Smooth muscle cell (in vitro differentiated cells): ENCODE measurements at regions not wholly inside any gene's neighbourhood (a gene's known extent, or its start where the extent isn't known, plus 50 kb on each side); places are given as distances from the start of the nearest gene placed in this dataset.

Experiments
- DNase-seq: peaks from one replicate; lab custom pipeline; 2025; ENCODE audit not compliant: unreplicated experiment; lab: John Stamatoyannopoulos, UW
- H2AFZ ChIP-seq: fragments of 200-600 bp; sonication (generic); 2 replicates; pipeline ENCODE4 v1.6.0; 2016; ENCODE audit warnings: antibody characterized with exemption, low read depth, mild to moderate bottlenecking
- H3F3A ChIP-seq: fragments of 200-600 bp; sonication (generic); 2 replicates; pipeline ENCODE4 v1.6.0; 2017; ENCODE audit warnings: antibody characterized with exemption, low read depth
- H3K27ac ChIP-seq: fragments of 200-600 bp; sonication (generic); 2 replicates; pipeline ENCODE4 v1.5.1; 2016; ENCODE audit warnings: low read depth, mild to moderate bottlenecking
- H3K27me3 ChIP-seq: fragments of 200-600 bp; sonication (generic); 2 replicates; pipeline ENCODE4 v1.6.1; 2016; ENCODE audit warnings: low read depth, mild to moderate bottlenecking
- H3K36me3 ChIP-seq: fragments of 200-600 bp; sonication (generic); 2 replicates; pipeline ENCODE4 v1.5.1; 2016; ENCODE audit warnings: low read depth
- H3K4me1 ChIP-seq: fragments of 200-600 bp; sonication (generic); 2 replicates; pipeline ENCODE4 v1.5.1; 2016; ENCODE audit warnings: low read depth
- H3K4me2 ChIP-seq: fragments of 200-600 bp; sonication (generic); 2 replicates; pipeline ENCODE4 v1.6.0; 2016; ENCODE audit warnings: mild to moderate bottlenecking
- H3K4me3 ChIP-seq: fragments of 200-600 bp; sonication (generic); 2 replicates; pipeline ENCODE4 v1.5.1; 2016; ENCODE audit warnings: mild to moderate bottlenecking
- H3K79me2 ChIP-seq: fragments of 200-600 bp; sonication (generic); 2 replicates; pipeline ENCODE4 v1.6.0; 2016; ENCODE audit warnings: low read depth, mild to moderate bottlenecking
- H3K9ac ChIP-seq: fragments of 200-600 bp; sonication (generic); 2 replicates; pipeline ENCODE4 v1.6.0; 2016; ENCODE audit warnings: low read depth
- H3K9me3 ChIP-seq: fragments of 200-600 bp; sonication (generic); replicated peaks from 2 replicates; pipeline ENCODE4 v1.5.1; 2016; ENCODE audit warnings: low read depth
- H4K20me1 ChIP-seq: fragments of 200-600 bp; sonication (generic); 2 replicates; pipeline ENCODE4 v1.6.0; 2016; ENCODE audit warnings: low read depth
- CTCF ChIP-seq: fragments of 200-600 bp; sonication (generic); IDR thresholded peaks from 2 replicates; pipeline ENCODE4 v1.5.1; 2017; ENCODE audit warnings: borderline replicate concordance, mild to moderate bottlenecking, antibody characterized with exemption; ENCODE audit not compliant: insufficient read depth, poor library complexity, severe bottlenecking
- WGBS: methylation state at CpG from one replicate; pipeline ENCODE4 v1.1.7; 2016; ENCODE audit warnings: low lambda C conversion rate; 5-methylcytosine and 5-hydroxymethylcytosine counted together

GRCh38 chr2:3951131-3951954, 248.0 kb downstream of the DCDC2C start:
- DNase-seq: no peak
- no peaks in the 10 kb centered on the region for H3K4me1 ChIP-seq
- 88% methylated on average over 11 of the region's 11 CpGs for WGBS

GRCh38 chr2:3952866-3953516, 249.6 kb downstream of the DCDC2C start:
- 78% methylated on average over 12 of the region's 12 CpGs for WGBS

More at GRCh38 chr2:3951131-3951954, 248.0 kb downstream of the DCDC2C start:
- H3F3A ChIP-seq: no peaks in the 10 kb centered on the region
- H4K20me1 ChIP-seq: no peaks in the 10 kb centered on the region
- H2AFZ ChIP-seq: no peak overlapping the region
- H3K36me3 ChIP-seq: no peaks in the 10 kb centered on the region
- H3K79me2 ChIP-seq: no peaks in the 10 kb centered on the region
- H3K9me3 ChIP-seq: no peaks in the 10 kb centered on the region
- no peak for TF ChIP-seq CTCF
- H3K9ac ChIP-seq: no peak overlapping the region
- H3K27ac ChIP-seq: no peak overlapping the region
- H3K4me3 ChIP-seq: no peak overlapping the region
- H3K27me3 ChIP-seq: no peaks in the 10 kb centered on the region
- no peak overlapping the region for H3K4me2 ChIP-seq

GRCh38 chr2:3954261-3954660, 250.9 kb downstream of the DCDC2C start:
- Histone ChIP-seq H3K27ac (no peak overlapping the region), H3K36me3 (no peaks in the 10 kb centered on the region), H3K9me3 (no peaks in the 10 kb centered on the region), H3K4me2 (no peak overlapping the region), H3K9ac (no peak overlapping the region), H2AFZ (no peak overlapping the region), H4K20me1 (no peaks in the 10 kb centered on the region), H3K4me1 (no peaks in the 10 kb centered on the region), H3K79me2 (no peaks in the 10 kb centered on the region), H3K27me3 (no peaks in the 10 kb centered on the region), H3K4me3 (no peak overlapping the region), H3F3A (no peaks in the 10 kb centered on the region)
- no peak for DNase-seq
- WGBS: 81% methylated on average over 5 of the region's 5 CpGs
- no peak for TF ChIP-seq CTCF

More at GRCh38 chr2:3952866-3953516, 249.6 kb downstream of the DCDC2C start:
- H3K79me2 ChIP-seq: no peaks in the 10 kb centered on the region
- H3K4me2 ChIP-seq: no peak overlapping the region
- H3F3A ChIP-seq: no peaks in the 10 kb centered on the region
- no peaks in the 10 kb centered on the region for H3K27me3 ChIP-seq
- no peaks in the 10 kb centered on the region for H3K9me3 ChIP-seq
- no peak for TF ChIP-seq CTCF
- no peak overlapping the region for H3K27ac ChIP-seq
- no peaks in the 10 kb centered on the region for H3K36me3 ChIP-seq
- H3K4me1 ChIP-seq: no peaks in the 10 kb centered on the region
- no peaks in the 10 kb centered on the region for H4K20me1 ChIP-seq
- no peak for DNase-seq
- no peak overlapping the region for H3K9ac ChIP-seq
- no peak overlapping the region for H2AFZ ChIP-seq
- no peak overlapping the region for H3K4me3 ChIP-seq

GRCh38 chr2:3956406-3956805, 253.0 kb downstream of the DCDC2C start:
- no peaks in the 10 kb centered on the region for H3K79me2 ChIP-seq
- H3K9me3 ChIP-seq: no peaks in the 10 kb centered on the region
- H3K4me1 ChIP-seq: no peaks in the 10 kb centered on the region
- H2AFZ ChIP-seq: no peak overlapping the region
- H3K9ac ChIP-seq: no peak overlapping the region
- no peaks in the 10 kb centered on the region for H3K36me3 ChIP-seq
- WGBS: 75% methylated on average over 8 of the region's 8 CpGs
- H3K4me2 ChIP-seq: no peak overlapping the region
- no peaks in the 10 kb centered on the region for H3K27me3 ChIP-seq
- H3F3A ChIP-seq: no peaks in the 10 kb centered on the region
- no peak overlapping the region for H3K4me3 ChIP-seq
- TF ChIP-seq CTCF: no peak
- H4K20me1 ChIP-seq: no peaks in the 10 kb centered on the region
- no peak for DNase-seq
- no peak overlapping the region for H3K27ac ChIP-seq
